GM23248 (cell line): ENCODE measurements at regions not wholly inside any gene's neighbourhood (a gene's known extent, or its start where the extent isn't known, plus 50 kb on each side); places are given as distances from the start of the nearest gene placed in this dataset.
"Not testable (repeated sequence)": the region's sequence is repeated elsewhere in the genome, so short reads cannot be mapped to it uniquely, and the experiment has no call there.

ENCODE experiments used
- EZH2 ChIP-seq: fragments of 200-600 bp; sonication (generic); IDR thresholded peaks from 2 replicates; pipeline ENCODE4 v1.6.1; 2018; ENCODE audit warnings: antibody characterized with exemption, mild to moderate bottlenecking; ENCODE audit not compliant: insufficient read depth, poor library complexity, severe bottlenecking
- EZH2phosphoT487 ChIP-seq: fragments of 200-600 bp; sonication (generic); IDR thresholded peaks from 2 replicates; pipeline ENCODE4 v1.6.1; 2018; ENCODE audit warnings: antibody characterized with exemption, moderate library complexity, mild to moderate bottlenecking, low read depth; ENCODE audit not compliant: insufficient read depth

DNA sequence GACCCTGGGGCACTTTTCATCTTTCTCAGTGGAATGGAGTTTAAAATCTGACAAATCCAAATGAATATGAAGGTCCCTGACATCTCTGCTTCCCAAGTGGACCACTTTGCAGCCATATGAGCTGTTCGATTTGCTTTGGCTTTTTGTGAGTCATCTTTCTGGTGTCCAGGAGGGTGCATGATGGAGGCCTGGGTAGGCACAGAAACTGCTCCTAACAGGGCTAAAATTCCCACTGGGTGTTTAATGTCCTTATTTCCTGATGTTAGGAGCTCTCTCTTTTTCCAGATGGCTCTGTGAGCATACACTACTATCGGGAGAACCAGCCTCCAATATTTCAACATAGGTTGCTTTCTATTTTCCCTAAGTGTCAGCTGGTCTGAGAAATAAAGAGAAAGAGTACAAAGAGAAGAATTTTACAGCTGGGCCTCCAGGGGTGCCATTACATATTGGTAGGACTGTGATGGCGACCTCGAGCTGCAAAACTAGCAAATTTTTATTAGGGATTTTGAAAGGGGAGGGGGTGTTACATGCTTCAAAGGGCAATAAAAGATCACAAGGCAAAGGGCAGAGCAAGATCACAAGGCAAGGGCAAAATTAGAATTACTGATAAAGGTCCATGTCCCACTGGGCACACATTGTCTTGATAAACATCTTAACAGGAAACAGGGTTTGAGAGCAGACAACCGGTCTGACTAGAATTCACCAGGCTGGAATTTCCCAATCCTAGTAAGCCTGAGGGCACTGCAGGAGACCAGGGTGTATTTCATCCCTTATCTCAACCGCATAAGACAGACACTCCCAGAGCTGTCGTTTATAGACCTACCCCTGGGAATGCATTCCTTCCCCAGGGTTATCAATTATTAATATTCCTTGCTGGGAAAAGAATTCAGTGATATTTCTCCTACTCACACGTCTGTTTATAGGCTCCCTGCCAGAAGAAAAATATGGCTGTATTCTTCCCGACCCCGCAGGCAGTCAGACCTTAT, 236.7 kb upstream of the SGCD start:
- TF ChIP-seq EZH2, EZH2phosphoT487: not testable (repeated sequence)
